H1 (cell line): ENCODE measurements at regions not wholly inside any gene's neighbourhood (a gene's known extent, or its start where the extent isn't known, plus 50 kb on each side); places are given as distances from the start of the nearest gene placed in this dataset.

ENCODE experiments used
- CTCF ChIA-PET: fragments of 300-600 bp; sonication (Branson Sonifier 250); formaldehyde crosslinking; loops from one replicate; lab custom pipeline; 2021; ENCODE audit not compliant: partially characterized antibody; lab: Charles Lee
- POLR2A ChIA-PET: fragments of 300-600 bp; sonication (Branson Sonifier 250); formaldehyde crosslinking; loops from one replicate; lab custom pipeline; 2021; ENCODE audit warnings: inconsistent platforms; ENCODE audit not compliant: partially characterized antibody; lab: Charles Lee
- DNase-seq, 2 experiments: peaks; one replicate each; pipeline versions ENCODE4 v3.0.0 to v3.0.0-alpha.2; 2010 to 2022; ENCODE audit warnings: low spot score in 2 of 2, low read depth in 1 of 2, mixed read lengths in 1 of 2
- FAIRE-seq: peaks from 2 replicates; lab custom pipeline; 2011; peaks lifted over from hg19 to GRCh38; lab: Jason Lieb, UNC
- H2AFZ ChIP-seq: 2 replicates; pipeline ENCODE4 v1.8.1; 2012; ENCODE audit warnings: low read length, inconsistent platforms
- H2AK5ac ChIP-seq: 2 replicates; pipeline ENCODE4 v1.6.1; 2013; ENCODE audit warnings: low read depth, low read length
- H2BK120ac ChIP-seq: replicated peaks from 2 replicates; pipeline ENCODE3; 2013; ENCODE audit warnings: low read depth, low read length, inconsistent platforms
- H2BK12ac ChIP-seq: 2 replicates; pipeline ENCODE4 v1.6.1; 2013; ENCODE audit warnings: low read depth, low read length
- H2BK15ac ChIP-seq: 2 replicates; pipeline ENCODE4 v1.6.1; 2013; ENCODE audit warnings: low read length
- H2BK20ac ChIP-seq: 2 replicates; pipeline ENCODE4 v1.6.1; 2013; ENCODE audit warnings: low read length
- H2BK5ac ChIP-seq: 2 replicates; pipeline ENCODE4 v1.6.1; 2013; ENCODE audit warnings: low read depth, low read length
- H3K14ac ChIP-seq: 2 replicates; pipeline ENCODE4 v1.6.1; 2013; ENCODE audit warnings: inconsistent platforms; ENCODE audit not compliant: insufficient read length
- H3K18ac ChIP-seq: 2 replicates; pipeline ENCODE4 v1.6.1; 2013; ENCODE audit warnings: low read length; ENCODE audit errors: extremely low read depth
- H3K23ac ChIP-seq: 2 replicates; pipeline ENCODE4 v1.6.1; 2013; ENCODE audit warnings: inconsistent platforms; ENCODE audit not compliant: insufficient read length
- H3K23me2 ChIP-seq: 2 replicates; pipeline ENCODE4 v1.6.1; 2013; ENCODE audit warnings: low read depth, low read length
- H3K27ac ChIP-seq: 2 replicates; pipeline ENCODE4 v1.6.1; 2011; ENCODE audit warnings: low read depth, low read length, inconsistent platforms
- H3K27me3 ChIP-seq, 4 experiments: replicated peaks in 1 of 4; 1 replicate in 1 of 4; 2 replicates in 3 of 4; pipeline versions ENCODE4 v1.6.1 to v1.8.1; 2011 to 2013; ENCODE audit warnings: low read length in 3 of 4, mild to moderate bottlenecking in 3 of 4, inconsistent platforms in 2 of 4, mixed read lengths in 2 of 4, moderate library complexity in 1 of 4; ENCODE audit not compliant: control insufficient read depth in 3 of 4, insufficient read depth in 3 of 4; ENCODE audit errors: extremely low read depth in 1 of 4
- H3K36me3 ChIP-seq, 4 experiments: 2 replicates each; pipeline versions ENCODE4 v1.6.1 to v1.8.1; 2011 to 2013; ENCODE audit warnings: mild to moderate bottlenecking in 4 of 4, low read length in 3 of 4, moderate library complexity in 2 of 4, control low read depth in 1 of 4, inconsistent platforms in 1 of 4; ENCODE audit not compliant: insufficient read depth in 4 of 4, control insufficient read depth in 2 of 4
- H3K4ac ChIP-seq: replicated peaks from 2 replicates; pipeline ENCODE3; 2013; ENCODE audit warnings: low read length, low read depth, mixed read lengths, inconsistent platforms; ENCODE audit not compliant: insufficient read length
- H3K4me1 ChIP-seq, 4 experiments: replicated peaks in 1 of 4; 1 replicate in 1 of 4; 2 replicates in 3 of 4; pipeline versions ENCODE4 v1.6.1 to v1.8.1; 2011 to 2013; ENCODE audit warnings: low read length in 3 of 4, inconsistent platforms in 2 of 4, mixed read lengths in 1 of 4; ENCODE audit not compliant: insufficient read depth in 4 of 4, control insufficient read depth in 3 of 4
- H3K4me2 ChIP-seq, 2 experiments: 2 replicates each; pipeline versions ENCODE4 v1.6.1 to v1.8.1; 2011 to 2013; ENCODE audit warnings: low read depth in 2 of 2, low read length in 2 of 2, control low read depth in 1 of 2, inconsistent platforms in 1 of 2, mild to moderate bottlenecking in 1 of 2; ENCODE audit not compliant: insufficient read depth in 1 of 2
- H3K4me3 ChIP-seq, 4 experiments: fragments of 200-600, 300-600 bp in 1 of 4; sonication (generic), shearing (Covaris generic), sonication (Bioruptor Twin) in 1 of 4; 2 replicates each; pipeline versions ENCODE4 v1.5.1 to v1.8.1; 2011 to 2016; ENCODE audit warnings: low read length in 4 of 4, low read depth in 3 of 4, control low read depth in 2 of 4, inconsistent platforms in 2 of 4, mild to moderate bottlenecking in 2 of 4, mixed read lengths in 1 of 4, moderate library complexity in 1 of 4; ENCODE audit not compliant: insufficient read depth in 2 of 4; ENCODE audit errors: extremely low read depth in 1 of 4
- H3K56ac ChIP-seq: replicated peaks from 2 replicates; pipeline ENCODE3; 2013; ENCODE audit warnings: low read depth, mild to moderate bottlenecking, mixed read lengths, low read length, inconsistent platforms; ENCODE audit not compliant: insufficient read length
- H3K79me1 ChIP-seq: 2 replicates; pipeline ENCODE4 v1.6.1; 2013; ENCODE audit warnings: low read depth, low read length, control low read depth
- H3K79me2 ChIP-seq, 2 experiments: 2 replicates each; pipeline versions ENCODE4 v1.6.1 to v1.8.1; 2012 to 2013; ENCODE audit warnings: low read length in 2 of 2, mild to moderate bottlenecking in 2 of 2, inconsistent platforms in 1 of 2; ENCODE audit not compliant: insufficient read depth in 2 of 2, control insufficient read depth in 1 of 2
- H3K9ac ChIP-seq, 4 experiments: replicated peaks in 1 of 4; 1 replicate in 1 of 4; 2 replicates in 3 of 4; pipeline versions ENCODE4 v1.6.1 to v1.8.1; 2011 to 2013; ENCODE audit warnings: low read depth in 3 of 4, low read length in 3 of 4, control low read depth in 2 of 4, mild to moderate bottlenecking in 2 of 4, moderate library complexity in 2 of 4, inconsistent platforms in 1 of 4; ENCODE audit errors: extremely low read depth in 1 of 4
- H3K9me3 ChIP-seq, 2 experiments: 2 replicates each; pipeline versions ENCODE4 v1.6.1 to v1.8.1; 2012 to 2013; ENCODE audit warnings: mild to moderate bottlenecking in 2 of 2, moderate library complexity in 2 of 2, control low read depth in 1 of 2, inconsistent platforms in 1 of 2, low read depth in 1 of 2, low read length in 1 of 2, mixed read lengths in 1 of 2; ENCODE audit not compliant: insufficient read depth in 2 of 2
- H4K20me1 ChIP-seq, 2 experiments: replicated peaks in 1 of 2; 2 replicates each; pipeline versions ENCODE3 to v1.8.1; 2011 to 2013; ENCODE audit warnings: inconsistent platforms in 2 of 2, low read length in 2 of 2, mild to moderate bottlenecking in 1 of 2; ENCODE audit not compliant: insufficient read depth in 2 of 2, control insufficient read depth in 1 of 2
- H4K5ac ChIP-seq: 2 replicates; pipeline ENCODE4 v1.6.1; 2013; ENCODE audit warnings: low read length, low read depth, mixed read lengths, inconsistent platforms; ENCODE audit not compliant: insufficient read length
- H4K8ac ChIP-seq: 2 replicates; pipeline ENCODE4 v1.8.0; 2013; ENCODE audit warnings: mild to moderate bottlenecking, moderate library complexity, low read length, inconsistent platforms; ENCODE audit not compliant: insufficient read depth; ENCODE audit errors: extremely low read depth
- H4K91ac ChIP-seq: replicated peaks from 2 replicates; pipeline ENCODE3; 2013; ENCODE audit warnings: low read length, mixed read lengths, inconsistent platforms; ENCODE audit not compliant: insufficient read length
- BCL11A ChIP-seq, 2 experiments: IDR thresholded peaks; one replicate each; pipeline ENCODE4 v1.6.1; 2011; ENCODE audit warnings: low read depth in 2 of 2, low read length in 2 of 2, mild to moderate bottlenecking in 2 of 2
- BRCA1 ChIP-seq: IDR thresholded peaks from 2 replicates; pipeline ENCODE4 v1.6.1; 2012; ENCODE audit warnings: low read depth, low read length, improper control_type of control experiment
- CEBPB ChIP-seq: IDR thresholded peaks from 2 replicates; pipeline ENCODE4 v1.6.1; 2012; ENCODE audit warnings: low read depth, low read length
- CTBP2 ChIP-seq: IDR thresholded peaks from 2 replicates; pipeline ENCODE4 v1.7.0; 2011; ENCODE audit warnings: borderline replicate concordance, mild to moderate bottlenecking, moderate library complexity, mixed read lengths, low read length; ENCODE audit not compliant: insufficient read depth, insufficient read length
- KDM1A ChIP-seq: fragments of 200-600, 300-600 bp; sonication (generic); IDR thresholded peaks from 2 replicates; pipeline ENCODE4 v1.7.1; 2016; ENCODE audit warnings: mild to moderate bottlenecking, low read length, borderline replicate concordance
- KDM5A ChIP-seq: fragments of 200-600 bp; IDR thresholded peaks from 2 replicates; pipeline ENCODE4 v1.7.1; 2012; ENCODE audit warnings: mild to moderate bottlenecking, low read length, inconsistent platforms, mixed read lengths
- NRF1 ChIP-seq: IDR thresholded peaks from 2 replicates; pipeline ENCODE4 v1.6.1; 2011; ENCODE audit warnings: mild to moderate bottlenecking, low read depth, low read length, improper control_type of control experiment
- PHF8 ChIP-seq: fragments of 200-600 bp; sonication (generic); conservative IDR thresholded peaks from 2 replicates; pipeline ENCODE4 v1.7.1; 2012; ENCODE audit warnings: low read depth, mild to moderate bottlenecking, inconsistent platforms, low read length, moderate library complexity
- RAD21 ChIP-seq, 2 experiments: IDR thresholded peaks in 1 of 2; conservative IDR thresholded peaks in 1 of 2; 2 replicates each; pipeline ENCODE4 v1.6.1; 2011; ENCODE audit warnings: low read depth in 2 of 2, low read length in 2 of 2, improper control_type of control experiment in 1 of 2, inconsistent platforms in 1 of 2, mild to moderate bottlenecking in 1 of 2, moderate library complexity in 1 of 2
- SIN3A ChIP-seq, 2 experiments: IDR thresholded peaks in 1 of 2; conservative IDR thresholded peaks in 1 of 2; 2 replicates each; pipeline ENCODE4 v1.6.1; 2011 to 2012; ENCODE audit warnings: low read length in 2 of 2, improper control_type of control experiment in 1 of 2, low read depth in 1 of 2, mild to moderate bottlenecking in 1 of 2
- TBP ChIP-seq: IDR thresholded peaks from 2 replicates; pipeline ENCODE4 v1.6.1; 2011; ENCODE audit warnings: low read depth, low read length, improper control_type of control experiment
- TEAD4 ChIP-seq: IDR thresholded peaks from 2 replicates; pipeline ENCODE4 v1.6.1; 2012; ENCODE audit warnings: low read depth, low read length, inconsistent platforms, mixed read lengths
- USF2 ChIP-seq: IDR thresholded peaks from 2 replicates; pipeline ENCODE4 v1.6.1; 2011; ENCODE audit warnings: low read length, improper control_type of control experiment
- YY1 ChIP-seq: IDR thresholded peaks from 2 replicates; pipeline ENCODE4 v1.6.1; 2011; ENCODE audit warnings: low read depth, mild to moderate bottlenecking, low read length
- WGBS, 2 experiments: shearing (Covaris generic) in 1 of 2; methylation state at CpG; one replicate each; pipeline versions ENCODE4 v1.1.6 to v1.1.7; 2013 to 2015; ENCODE audit warnings: low lambda C conversion rate in 2 of 2, mixed read lengths in 2 of 2, inconsistent platforms in 1 of 2, low coverage in 1 of 2, missing lambda C conversion rate in 1 of 2; ENCODE audit not compliant: insufficient replicate concordance in 2 of 2, insufficient coverage in 1 of 2, insufficient read length in 1 of 2; ENCODE audit errors: extremely low coverage in 1 of 2, missing lambda C conversion rate in 1 of 2; 5-methylcytosine and 5-hydroxymethylcytosine counted together

- H3K4me1 ChIP-seq = no peaks in the 10 kb centered on the region; a peak in 1 of 7 replicates
- H4K20me1 ChIP-seq = peaks cover 0 to 1% of the 10 kb centered on the region in 2 experiments
- no peak overlapping the region for H3K23ac ChIP-seq
- H3K4ac ChIP-seq = no peak overlapping the region
- no peak overlapping the region for H4K91ac ChIP-seq
- DNase-seq (no peak), FAIRE-seq (no peak)
- H2BK120ac ChIP-seq = no peak overlapping the region
- H2AFZ ChIP-seq = no peak overlapping the region
- no peak overlapping the region for H2BK5ac ChIP-seq
- H3K9ac ChIP-seq = no peak overlapping the region
- H3K56ac ChIP-seq = no peak overlapping the region
- no peak overlapping the region for H3K4me2 ChIP-seq
- 87% methylated on average over 2 of the region's 2 CpGs; no CpG with 5 or more reads in 1 of the 2 experiments for WGBS, 2 experiments
- H4K5ac ChIP-seq = no peak overlapping the region
- H3K79me2 ChIP-seq = no peaks in the 10 kb centered on the region
- no peaks in the 10 kb centered on the region for H3K27me3 ChIP-seq
- no peak overlapping the region for H3K4me3 ChIP-seq
- ChIA-PET CTCF (no interaction called here), POLR2A (no interaction called here)
- H2BK20ac ChIP-seq = no peak overlapping the region
- H2BK15ac ChIP-seq = no peak overlapping the region
- H3K18ac ChIP-seq = no peak overlapping the region
- H3K27ac ChIP-seq = no peak overlapping the region
- H4K8ac ChIP-seq = no peak overlapping the region
- no peaks in the 10 kb centered on the region for H3K79me1 ChIP-seq
- H2BK12ac ChIP-seq = no peak overlapping the region
- H3K36me3 ChIP-seq = no peaks in the 10 kb centered on the region
- H3K14ac ChIP-seq = no peak overlapping the region
- no peaks in the 10 kb centered on the region for H3K9me3 ChIP-seq
- no peak overlapping the region for H2AK5ac ChIP-seq
- no peaks in the 10 kb centered on the region for H3K23me2 ChIP-seq
- TF ChIP-seq RAD21 (IDR thresholded peaks at IDR 0.05 in 1 of 2, conservative IDR thresholded peaks at IDR 0.05 in 1 of 2; ENCODE audit: low read depth in 2 of 2, low read length in 2 of 2) (no peak), BCL11A (IDR thresholded peaks at IDR 0.05; ENCODE audit: low read depth in 2 of 2, low read length in 2 of 2) (no peak), TEAD4 (no peak), BRCA1 (no peak), USF2 (no peak), SIN3A (conservative IDR thresholded peaks at IDR 0.05 in 1 of 2, IDR thresholded peaks at IDR 0.05 in 1 of 2; ENCODE audit: low read depth in 1 of 2, low read length in 2 of 2) (no peak), KDM5A (no peak), PHF8 (no peak), TBP (no peak), NRF1 (no peak), CTBP2 (no peak), KDM1A (no peak), YY1 (no peak), CEBPB (no peak)
These were observed 285.1 kb upstream of the CAND1 start for GRCh38 chr12:66984077-66984476.
